ENCODE measurements at regions not wholly inside any gene's neighbourhood (a gene's known extent, or its start where the extent isn't known, plus 50 kb on each side); places are given as distances from the start of the nearest gene placed in this dataset.

DNA sequence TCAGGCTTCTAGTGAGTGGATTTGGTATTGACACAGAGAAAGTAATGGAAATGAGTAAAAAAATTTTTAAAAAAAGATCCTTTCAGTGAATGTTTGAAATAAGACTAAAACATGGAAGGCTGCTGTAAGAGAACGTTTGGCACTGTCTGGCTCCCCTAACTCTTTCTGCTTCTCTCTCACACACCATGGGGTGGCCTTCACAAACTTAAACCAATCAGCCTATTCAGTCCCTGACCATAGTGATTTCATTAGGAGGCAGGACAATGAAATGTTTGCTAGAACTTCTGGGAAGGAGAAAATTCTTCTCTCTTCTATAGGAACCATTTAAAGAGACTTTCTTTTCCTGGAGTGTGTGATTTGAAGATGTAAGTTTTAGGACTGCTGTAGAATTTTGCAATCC lies 84.2 kb upstream of the GRIN2B start:
- TF ChIP-seq GATA3 (IDR thresholded peaks at IDR 0.05; ENCODE audit: low read depth, low read length) (no peak), GATA2 (IDR thresholded peaks at IDR 0.05; ENCODE audit: low read depth, low read length) (no peak)
